Liver (tissue), 3 donors: ENCODE measurements at regions not wholly inside any gene's neighbourhood (a gene's known extent, or its start where the extent isn't known, plus 50 kb on each side); places are given as distances from the start of the nearest gene placed in this dataset.

Source experiments
- EGR1 ChIP-seq, 2 donors: IDR thresholded peaks; 2 replicates each; pipeline ENCODE4 v1.6.1; 2016 to 2018; ENCODE audit warnings: antibody characterized with exemption in 2 of 2, low read depth in 2 of 2
- GABPA ChIP-seq, 2 donors: IDR thresholded peaks in 1 of 2; conservative IDR thresholded peaks in 1 of 2; 2 replicates each; pipeline ENCODE4 v1.6.1; 2016; ENCODE audit warnings: antibody characterized with exemption in 2 of 2, mild to moderate bottlenecking in 1 of 2, moderate library complexity in 1 of 2
- HNF4G ChIP-seq: IDR thresholded peaks from 2 replicates; pipeline ENCODE4 v1.6.1; 2016; ENCODE audit warnings: antibody characterized with exemption
- RAD21 ChIP-seq, 2 donors: IDR thresholded peaks; 2 replicates each; pipeline ENCODE4 v1.6.1; 2016; ENCODE audit warnings: antibody characterized with exemption in 2 of 2, mild to moderate bottlenecking in 2 of 2
- RXRA ChIP-seq, 2 donors: IDR thresholded peaks; 2 replicates each; pipeline ENCODE4 v1.6.1; 2017 to 2018; ENCODE audit warnings: antibody characterized with exemption in 2 of 2, mild to moderate bottlenecking in 1 of 2
- SP1 ChIP-seq: IDR thresholded peaks from 2 replicates; pipeline ENCODE4 v1.6.1; 2018; ENCODE audit warnings: antibody characterized with exemption, mild to moderate bottlenecking
- YY1 ChIP-seq: IDR thresholded peaks from 2 replicates; pipeline ENCODE4 v1.6.1; 2016; ENCODE audit warnings: antibody characterized with exemption, mild to moderate bottlenecking
- TF ChIP-seq, protein P1 (sequence below): IDR thresholded peaks from 2 replicates; pipeline ENCODE4 v1.6.1; 2016; ENCODE audit warnings: antibody characterized with exemption, mild to moderate bottlenecking
- TF ChIP-seq, protein P2 (sequence below): IDR thresholded peaks from 2 replicates; pipeline ENCODE4 v1.6.1; 2016; ENCODE audit warnings: antibody characterized with exemption
- TF ChIP-seq, protein P3 (sequence below): fragments of 150-350 bp; IDR thresholded peaks from 2 replicates; pipeline ENCODE4 v1.5.1; 2017; ENCODE audit warnings: improper control_type of control experiment, low read depth, low read length; ENCODE audit not compliant: missing input control
- TF ChIP-seq, protein P4 (sequence below): IDR thresholded peaks from 2 replicates; pipeline ENCODE4 v1.6.1; 2016; ENCODE audit warnings: antibody characterized with exemption
- TF ChIP-seq, protein P5 (sequence below): IDR thresholded peaks from 2 replicates; pipeline ENCODE4 v1.6.1; 2016; ENCODE audit warnings: antibody characterized with exemption
- donor health status: healthy.
- donor health status: healthy.

DNA sequence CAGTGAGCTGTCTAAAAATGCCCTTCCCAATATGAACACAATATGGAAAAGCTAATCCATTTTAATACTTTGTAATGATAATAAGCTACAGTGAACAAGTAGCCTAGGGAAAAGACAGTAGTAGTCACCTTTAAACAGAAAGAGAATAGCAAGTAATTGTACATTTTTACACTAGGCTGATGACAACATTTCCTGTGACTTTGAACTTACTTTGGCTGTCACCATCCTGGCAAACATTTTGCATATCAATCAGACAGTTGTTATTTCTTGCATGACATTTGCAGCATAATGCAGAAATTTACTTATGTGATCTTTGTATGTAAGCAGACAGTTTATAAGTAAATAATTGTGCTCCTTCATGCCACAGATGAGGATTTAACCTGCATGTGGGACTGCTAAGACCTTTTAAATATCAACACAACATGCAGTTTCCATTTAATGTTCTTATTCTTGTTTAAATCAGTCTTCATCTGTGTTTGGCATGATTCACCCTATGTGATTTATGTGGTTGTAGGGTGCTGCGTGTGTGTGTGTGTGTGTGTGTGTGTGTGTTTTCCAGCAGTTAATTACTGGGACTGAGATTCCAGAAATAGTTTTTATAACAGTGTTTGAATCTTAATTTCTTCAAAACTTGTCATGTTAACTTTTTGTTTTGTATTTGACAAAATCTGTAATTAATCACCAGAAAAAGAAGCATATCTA lies 997.1 kb upstream of the ARRDC3 start:
- TF ChIP-seq, protein P1, sequence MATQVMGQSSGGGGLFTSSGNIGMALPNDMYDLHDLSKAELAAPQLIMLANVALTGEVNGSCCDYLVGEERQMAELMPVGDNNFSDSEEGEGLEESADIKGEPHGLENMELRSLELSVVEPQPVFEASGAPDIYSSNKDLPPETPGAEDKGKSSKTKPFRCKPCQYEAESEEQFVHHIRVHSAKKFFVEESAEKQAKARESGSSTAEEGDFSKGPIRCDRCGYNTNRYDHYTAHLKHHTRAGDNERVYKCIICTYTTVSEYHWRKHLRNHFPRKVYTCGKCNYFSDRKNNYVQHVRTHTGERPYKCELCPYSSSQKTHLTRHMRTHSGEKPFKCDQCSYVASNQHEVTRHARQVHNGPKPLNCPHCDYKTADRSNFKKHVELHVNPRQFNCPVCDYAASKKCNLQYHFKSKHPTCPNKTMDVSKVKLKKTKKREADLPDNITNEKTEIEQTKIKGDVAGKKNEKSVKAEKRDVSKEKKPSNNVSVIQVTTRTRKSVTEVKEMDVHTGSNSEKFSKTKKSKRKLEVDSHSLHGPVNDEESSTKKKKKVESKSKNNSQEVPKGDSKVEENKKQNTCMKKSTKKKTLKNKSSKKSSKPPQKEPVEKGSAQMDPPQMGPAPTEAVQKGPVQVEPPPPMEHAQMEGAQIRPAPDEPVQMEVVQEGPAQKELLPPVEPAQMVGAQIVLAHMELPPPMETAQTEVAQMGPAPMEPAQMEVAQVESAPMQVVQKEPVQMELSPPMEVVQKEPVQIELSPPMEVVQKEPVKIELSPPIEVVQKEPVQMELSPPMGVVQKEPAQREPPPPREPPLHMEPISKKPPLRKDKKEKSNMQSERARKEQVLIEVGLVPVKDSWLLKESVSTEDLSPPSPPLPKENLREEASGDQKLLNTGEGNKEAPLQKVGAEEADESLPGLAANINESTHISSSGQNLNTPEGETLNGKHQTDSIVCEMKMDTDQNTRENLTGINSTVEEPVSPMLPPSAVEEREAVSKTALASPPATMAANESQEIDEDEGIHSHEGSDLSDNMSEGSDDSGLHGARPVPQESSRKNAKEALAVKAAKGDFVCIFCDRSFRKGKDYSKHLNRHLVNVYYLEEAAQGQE = no peak
- TF ChIP-seq, protein P2, sequence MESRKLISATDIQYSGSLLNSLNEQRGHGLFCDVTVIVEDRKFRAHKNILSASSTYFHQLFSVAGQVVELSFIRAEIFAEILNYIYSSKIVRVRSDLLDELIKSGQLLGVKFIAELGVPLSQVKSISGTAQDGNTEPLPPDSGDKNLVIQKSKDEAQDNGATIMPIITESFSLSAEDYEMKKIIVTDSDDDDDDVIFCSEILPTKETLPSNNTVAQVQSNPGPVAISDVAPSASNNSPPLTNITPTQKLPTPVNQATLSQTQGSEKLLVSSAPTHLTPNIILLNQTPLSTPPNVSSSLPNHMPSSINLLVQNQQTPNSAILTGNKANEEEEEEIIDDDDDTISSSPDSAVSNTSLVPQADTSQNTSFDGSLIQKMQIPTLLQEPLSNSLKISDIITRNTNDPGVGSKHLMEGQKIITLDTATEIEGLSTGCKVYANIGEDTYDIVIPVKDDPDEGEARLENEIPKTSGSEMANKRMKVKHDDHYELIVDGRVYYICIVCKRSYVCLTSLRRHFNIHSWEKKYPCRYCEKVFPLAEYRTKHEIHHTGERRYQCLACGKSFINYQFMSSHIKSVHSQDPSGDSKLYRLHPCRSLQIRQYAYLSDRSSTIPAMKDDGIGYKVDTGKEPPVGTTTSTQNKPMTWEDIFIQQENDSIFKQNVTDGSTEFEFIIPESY = no peak
- TF ChIP-seq, protein P3, sequence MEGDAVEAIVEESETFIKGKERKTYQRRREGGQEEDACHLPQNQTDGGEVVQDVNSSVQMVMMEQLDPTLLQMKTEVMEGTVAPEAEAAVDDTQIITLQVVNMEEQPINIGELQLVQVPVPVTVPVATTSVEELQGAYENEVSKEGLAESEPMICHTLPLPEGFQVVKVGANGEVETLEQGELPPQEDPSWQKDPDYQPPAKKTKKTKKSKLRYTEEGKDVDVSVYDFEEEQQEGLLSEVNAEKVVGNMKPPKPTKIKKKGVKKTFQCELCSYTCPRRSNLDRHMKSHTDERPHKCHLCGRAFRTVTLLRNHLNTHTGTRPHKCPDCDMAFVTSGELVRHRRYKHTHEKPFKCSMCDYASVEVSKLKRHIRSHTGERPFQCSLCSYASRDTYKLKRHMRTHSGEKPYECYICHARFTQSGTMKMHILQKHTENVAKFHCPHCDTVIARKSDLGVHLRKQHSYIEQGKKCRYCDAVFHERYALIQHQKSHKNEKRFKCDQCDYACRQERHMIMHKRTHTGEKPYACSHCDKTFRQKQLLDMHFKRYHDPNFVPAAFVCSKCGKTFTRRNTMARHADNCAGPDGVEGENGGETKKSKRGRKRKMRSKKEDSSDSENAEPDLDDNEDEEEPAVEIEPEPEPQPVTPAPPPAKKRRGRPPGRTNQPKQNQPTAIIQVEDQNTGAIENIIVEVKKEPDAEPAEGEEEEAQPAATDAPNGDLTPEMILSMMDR = no peak
- no peak for TF ChIP-seq RXRA (IDR thresholded peaks at IDR 0.05)
- no peak for TF ChIP-seq SP1
- no peak for TF ChIP-seq HNF4G
- no peak for TF ChIP-seq EGR1 (IDR thresholded peaks at IDR 0.05; ENCODE audit: low read depth in 2 of 2)
- TF ChIP-seq YY1 = no peak
- no peak for TF ChIP-seq RAD21 (IDR thresholded peaks at IDR 0.05)
- no peak for TF ChIP-seq GABPA (IDR thresholded peaks at IDR 0.05 in 1 of 2, conservative IDR thresholded peaks at IDR 0.05 in 1 of 2)
- TF ChIP-seq, protein P4, sequence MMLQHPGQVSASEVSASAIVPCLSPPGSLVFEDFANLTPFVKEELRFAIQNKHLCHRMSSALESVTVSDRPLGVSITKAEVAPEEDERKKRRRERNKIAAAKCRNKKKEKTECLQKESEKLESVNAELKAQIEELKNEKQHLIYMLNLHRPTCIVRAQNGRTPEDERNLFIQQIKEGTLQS = no peak
- TF ChIP-seq, protein P5, sequence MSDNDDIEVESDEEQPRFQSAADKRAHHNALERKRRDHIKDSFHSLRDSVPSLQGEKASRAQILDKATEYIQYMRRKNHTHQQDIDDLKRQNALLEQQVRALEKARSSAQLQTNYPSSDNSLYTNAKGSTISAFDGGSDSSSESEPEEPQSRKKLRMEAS = no peak
